HEK293T (cell line): ENCODE measurements at regions not wholly inside any gene's neighbourhood (a gene's known extent, or its start where the extent isn't known, plus 50 kb on each side); places are given as distances from the start of the nearest gene placed in this dataset.

Experiments
- CTCF ChIA-PET: fragments of 350-600 bp; formaldehyde crosslinking; extraction: SDS; loops from one replicate; lab custom pipeline; 2021; ENCODE audit warnings: antibody characterized with exemption, inconsistent platforms; lab: Yijun Ruan, JAX
- POLR2A ChIA-PET: fragments of 350-600 bp; formaldehyde crosslinking; extraction: SDS; loops from one replicate; lab custom pipeline; 2020; ENCODE audit warnings: antibody characterized with exemption, inconsistent platforms; lab: Yijun Ruan, JAX
- DNase-seq: peaks from one replicate; pipeline ENCODE4 v3.0.0; 2012; ENCODE audit warnings: mixed read lengths; ENCODE audit errors: extremely low spot score
- ARNT ChIP-seq: fragments of 450-650 bp; IDR thresholded peaks from 2 replicates; pipeline ENCODE4 v1.6.1; 2017; ENCODE audit warnings: mild to moderate bottlenecking
- BHLHE40 ChIP-seq: fragments of 450-650 bp; IDR thresholded peaks from 2 replicates; pipeline ENCODE4 v1.6.1; 2016; ENCODE audit warnings: mild to moderate bottlenecking, moderate library complexity, borderline replicate concordance
- CTBP1 ChIP-seq: fragments of 450-650 bp; IDR thresholded peaks from 2 replicates; pipeline ENCODE4 v1.6.1; 2016; ENCODE audit warnings: borderline replicate concordance
- ELF4 ChIP-seq: fragments of 450-650 bp; IDR thresholded peaks from 2 replicates; pipeline ENCODE4 v1.6.1; 2017; ENCODE audit warnings: antibody characterized with exemption
- FOXA1 ChIP-seq: fragments of 450-650 bp; IDR thresholded peaks from 2 replicates; pipeline ENCODE4 v1.6.1; 2016; ENCODE audit warnings: mild to moderate bottlenecking
- FOXK2 ChIP-seq: fragments of 450-650 bp; IDR thresholded peaks from 2 replicates; pipeline ENCODE4 v1.6.1; 2016; ENCODE audit warnings: mild to moderate bottlenecking
- FOXM1 ChIP-seq: fragments of 450-650 bp; IDR thresholded peaks from 2 replicates; pipeline ENCODE4 v1.6.1; 2017; ENCODE audit warnings: mild to moderate bottlenecking, borderline replicate concordance
- HDGF ChIP-seq: fragments of 450-650 bp; IDR thresholded peaks from 2 replicates; pipeline ENCODE4 v1.6.1; 2017; ENCODE audit warnings: antibody characterized with exemption, borderline replicate concordance
- L3MBTL2 ChIP-seq: fragments of 450-650 bp; conservative IDR thresholded peaks from 2 replicates; pipeline ENCODE4 v1.6.1; 2016; ENCODE audit warnings: mild to moderate bottlenecking
- LEF1 ChIP-seq: fragments of 450-650 bp; IDR thresholded peaks from 2 replicates; pipeline ENCODE4 v1.6.1; 2017; ENCODE audit warnings: mild to moderate bottlenecking, borderline replicate concordance
- NFRKB ChIP-seq: fragments of 450-650 bp; IDR thresholded peaks from 2 replicates; pipeline ENCODE4 v1.6.1; 2016; ENCODE audit warnings: mild to moderate bottlenecking, moderate library complexity
- PKNOX1 ChIP-seq: fragments of 450-650 bp; IDR thresholded peaks from 2 replicates; pipeline ENCODE4 v1.6.1; 2016
- SP1 ChIP-seq: fragments of 450-650 bp; IDR thresholded peaks from 2 replicates; pipeline ENCODE4 v1.6.1; 2017
- SUZ12 ChIP-seq: fragments of 450-650 bp; IDR thresholded peaks from 2 replicates; pipeline ENCODE4 v1.6.1; 2016; ENCODE audit warnings: mild to moderate bottlenecking
- TARDBP ChIP-seq: fragments of 450-650 bp; IDR thresholded peaks from 2 replicates; pipeline ENCODE4 v1.6.1; 2016
- ZNF384 ChIP-seq: fragments of 450-650 bp; IDR thresholded peaks from 2 replicates; pipeline ENCODE4 v1.6.1; 2016

DNA sequence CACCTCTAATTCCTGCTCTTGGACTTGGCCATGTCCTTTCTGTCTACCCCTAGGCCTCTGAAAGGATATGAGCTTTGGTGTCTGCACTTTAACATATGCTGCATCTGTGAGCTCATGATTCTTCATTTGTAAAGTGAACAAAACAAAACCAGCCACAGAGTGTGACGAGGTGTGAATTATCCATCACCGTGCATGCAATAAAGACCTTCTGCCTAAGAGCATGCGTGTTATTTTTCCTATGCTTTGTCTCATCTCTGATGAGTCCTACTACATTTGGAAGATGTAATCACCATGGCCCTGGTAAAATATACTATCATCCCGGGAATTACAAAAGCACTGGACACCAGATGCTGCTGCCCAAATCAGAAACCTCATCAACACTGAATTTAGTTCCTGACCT, 103.5 kb upstream of the KCNAB1 start:
- no peak for DNase-seq
- TF ChIP-seq FOXK2 (no peak), CTBP1 (no peak)
- ChIA-PET POLR2A (no interaction called here), CTCF (interaction anchor here (1.7 kb wide), 1 partner anchor 27 kb away, joined by 4 read pairs; no protein-coding TSS in a partner anchor)

GRCh38 chr3:156017352-156018030, 102.9 kb upstream of the KCNAB1 start:
- ChIA-PET CTCF (interaction anchor here (1.7 kb wide), 1 partner anchor 27 kb away, joined by 4 read pairs; no protein-coding TSS in a partner anchor), POLR2A (no interaction called here)
- TF ChIP-seq LEF1: no peak
- no peak for TF ChIP-seq ARNT
- TF ChIP-seq L3MBTL2: no peak
- TF ChIP-seq TARDBP: no peak
- no peak for TF ChIP-seq BHLHE40
- no peak for TF ChIP-seq SUZ12
- no peak for TF ChIP-seq PKNOX1
- TF ChIP-seq ELF4: no peak
- TF ChIP-seq HDGF: no peak
- no peak for TF ChIP-seq NFRKB
- TF ChIP-seq FOXA1: no peak
- no peak for TF ChIP-seq SP1
- no peak for DNase-seq

- TF ChIP-seq CTBP1: no peak
- TF ChIP-seq ZNF384: no peak
- no peak for TF ChIP-seq SP1
- no peak for TF ChIP-seq NFRKB
- no peak for TF ChIP-seq ELF4
- TF ChIP-seq FOXA1: no peak
- no peak for TF ChIP-seq TARDBP
- TF ChIP-seq FOXK2: no peak
- no peak for TF ChIP-seq L3MBTL2
- TF ChIP-seq LEF1: no peak
- TF ChIP-seq ARNT: no peak
- TF ChIP-seq PKNOX1: no peak
- no peak for TF ChIP-seq BHLHE40
- no peak for TF ChIP-seq HDGF
- no peak for TF ChIP-seq SUZ12
- ChIA-PET CTCF (no interaction called here), POLR2A (no interaction called here)
- no peak for DNase-seq
These were observed 95.4 kb upstream of the KCNAB1 start for GRCh38 chr3:156024904-156025533.

- no peak for TF ChIP-seq TARDBP
- TF ChIP-seq FOXM1: no peak
- TF ChIP-seq BHLHE40: no peak
- no peak for TF ChIP-seq L3MBTL2
- TF ChIP-seq NFRKB: no peak
- no peak for TF ChIP-seq HDGF
- no peak for TF ChIP-seq CTBP1
- TF ChIP-seq FOXK2: no peak
- TF ChIP-seq LEF1: no peak
- TF ChIP-seq SP1: no peak
- TF ChIP-seq SUZ12: no peak
- TF ChIP-seq ARNT: no peak
- no peak for TF ChIP-seq FOXA1
- no peak for TF ChIP-seq PKNOX1
- no peak for DNase-seq
- POLR2A ChIA-PET: no interaction called here
- CTCF ChIA-PET: no interaction called here
These were observed 91.2 kb upstream of the KCNAB1 start for GRCh38 chr3:156029208-156029607.

DNA sequence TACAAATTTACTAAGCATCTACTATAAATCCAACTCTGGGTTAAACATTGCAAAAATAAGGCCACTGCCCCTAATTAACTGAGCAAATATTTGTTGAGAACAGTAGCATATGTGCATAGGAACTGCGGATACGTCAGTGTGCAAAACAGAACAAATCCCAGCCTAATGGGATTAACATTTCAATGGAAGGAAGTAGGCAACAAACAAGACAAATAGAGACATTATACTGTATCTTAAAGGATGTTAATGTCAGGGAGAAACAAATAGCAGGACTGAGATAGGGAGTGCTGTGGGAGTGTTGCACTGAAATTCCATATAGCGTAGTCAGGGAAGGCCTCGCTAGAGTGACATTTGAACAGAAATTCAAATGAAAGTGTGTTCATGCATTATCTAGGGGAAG, 89.7 kb upstream of the KCNAB1 start:
- TF ChIP-seq CTBP1 (no peak), ZNF384 (no peak), SP1 (no peak), L3MBTL2 (no peak)
- ChIA-PET CTCF (no interaction called here), POLR2A (no interaction called here)
- DNase-seq: no peak

DNA sequence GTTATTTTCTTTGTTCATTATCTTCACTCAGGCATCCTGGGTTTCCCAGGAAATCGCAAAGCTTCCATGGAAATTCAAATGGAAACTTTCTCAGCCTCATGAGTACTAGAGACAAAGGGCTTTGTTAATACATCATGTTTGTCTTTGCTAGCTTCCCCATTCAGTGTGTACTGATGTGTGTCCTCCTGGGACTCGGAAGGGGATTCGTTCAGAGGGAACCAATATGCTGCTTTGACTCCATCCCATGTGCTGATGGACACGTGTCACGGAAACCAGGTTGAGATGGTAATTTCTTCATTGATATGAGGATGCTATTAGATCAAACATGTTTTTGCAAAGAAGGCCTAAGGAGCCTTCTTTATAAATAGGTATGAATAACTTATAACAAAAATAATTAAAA, 87.0 kb upstream of the KCNAB1 start:
- POLR2A ChIA-PET: no interaction called here
- DNase-seq: no peak
- CTCF ChIA-PET: no interaction called here
- no peak for TF ChIP-seq NFRKB
- TF ChIP-seq ZNF384: no peak
- TF ChIP-seq LEF1: no peak
- no peak for TF ChIP-seq BHLHE40
- TF ChIP-seq FOXA1: no peak
- TF ChIP-seq PKNOX1: no peak
- TF ChIP-seq ARNT: no peak
- no peak for TF ChIP-seq HDGF
- no peak for TF ChIP-seq L3MBTL2
- TF ChIP-seq SP1: no peak
- TF ChIP-seq CTBP1: no peak
- no peak for TF ChIP-seq FOXK2
- TF ChIP-seq FOXM1: no peak
- TF ChIP-seq SUZ12: no peak
- no peak for TF ChIP-seq TARDBP
- TF ChIP-seq ELF4: no peak
